Liver (tissue), 8 donors: ENCODE measurements at regions not wholly inside any gene's neighbourhood (a gene's known extent, or its start where the extent isn't known, plus 50 kb on each side); places are given as distances from the start of the nearest gene placed in this dataset.

ENCODE experiments used
- DNase-seq: peaks from one replicate; pipeline ENCODE4 v3.0.0-alpha.2; 2017; ENCODE audit warnings: low spot score
- H3K27ac ChIP-seq, 2 donors: one replicate each; pipeline ENCODE4 v1.7.0; 2013; ENCODE audit warnings: inconsistent platforms in 2 of 2, low read length in 2 of 2, control low read depth in 1 of 2, low read depth in 1 of 2, mild to moderate bottlenecking in 1 of 2
- H3K27me3 ChIP-seq, 4 donors: one replicate each; pipeline versions ENCODE4 v1.6.1 to v1.7.0; 2013; ENCODE audit warnings: low read length in 3 of 4, inconsistent platforms in 1 of 4, mild to moderate bottlenecking in 1 of 4, moderate library complexity in 1 of 4; ENCODE audit not compliant: control insufficient read depth in 4 of 4, insufficient read depth in 4 of 4
- H3K36me3 ChIP-seq, 4 donors: one replicate each; pipeline versions ENCODE4 v1.6.1 to v1.7.0; 2013; ENCODE audit warnings: low read length in 3 of 4, mild to moderate bottlenecking in 3 of 4, low read depth in 1 of 4, moderate library complexity in 1 of 4; ENCODE audit not compliant: control insufficient read depth in 4 of 4, insufficient read depth in 3 of 4
- H3K4me1 ChIP-seq, 4 donors: one replicate each; pipeline versions ENCODE4 v1.6.1 to v1.7.0; 2013; ENCODE audit warnings: low read length in 3 of 4, mild to moderate bottlenecking in 3 of 4, moderate library complexity in 1 of 4; ENCODE audit not compliant: control insufficient read depth in 4 of 4, insufficient read depth in 4 of 4
- H3K4me3 ChIP-seq, 3 donors: one replicate each; pipeline versions ENCODE4 v1.6.1 to v1.7.0; 2013; ENCODE audit warnings: low read length in 3 of 3, control low read depth in 1 of 3, low read depth in 1 of 3, mild to moderate bottlenecking in 1 of 3
- H3K9ac ChIP-seq, 2 donors: one replicate each; pipeline ENCODE4 v1.7.0; 2013; ENCODE audit warnings: low read length in 2 of 2, mild to moderate bottlenecking in 2 of 2, moderate library complexity in 2 of 2, control low read depth in 1 of 2, low read depth in 1 of 2
- H3K9me3 ChIP-seq, 4 donors: one replicate each; pipeline versions ENCODE4 v1.6.1 to v1.7.0; 2013; ENCODE audit warnings: low read length in 3 of 4; ENCODE audit not compliant: control insufficient read depth in 4 of 4
- ATF3 ChIP-seq: IDR thresholded peaks from 2 replicates; pipeline ENCODE4 v1.6.1; 2016; ENCODE audit warnings: antibody characterized with exemption
- CTCF ChIP-seq: fragments of 150-350 bp; IDR thresholded peaks from 2 replicates; pipeline ENCODE4 v1.5.1; 2017; ENCODE audit warnings: improper control_type of control experiment, low read depth, low read length; ENCODE audit not compliant: missing input control
- EGR1 ChIP-seq, 2 donors: IDR thresholded peaks; 2 replicates each; pipeline ENCODE4 v1.6.1; 2016 to 2018; ENCODE audit warnings: antibody characterized with exemption in 2 of 2, low read depth in 2 of 2
- FOXA1 ChIP-seq: IDR thresholded peaks from 2 replicates; pipeline ENCODE4 v1.6.1; 2016; ENCODE audit warnings: antibody characterized with exemption
- FOXA2 ChIP-seq: IDR thresholded peaks from 2 replicates; pipeline ENCODE4 v1.6.1; 2016; ENCODE audit warnings: antibody characterized with exemption
- HNF4A ChIP-seq, 2 donors: conservative IDR thresholded peaks; 2 replicates each; pipeline ENCODE4 v1.6.1; 2016; ENCODE audit warnings: antibody characterized with exemption in 2 of 2, mild to moderate bottlenecking in 2 of 2
- HNF4G ChIP-seq: IDR thresholded peaks from 2 replicates; pipeline ENCODE4 v1.6.1; 2016; ENCODE audit warnings: antibody characterized with exemption
- JUND ChIP-seq, 2 donors: IDR thresholded peaks; 2 replicates each; pipeline ENCODE4 v1.6.1; 2016; ENCODE audit warnings: antibody characterized with exemption in 2 of 2
- MAX ChIP-seq: IDR thresholded peaks from 2 replicates; pipeline ENCODE4 v1.6.1; 2016; ENCODE audit warnings: antibody characterized with exemption
- NR2F2 ChIP-seq: IDR thresholded peaks from 2 replicates; pipeline ENCODE4 v1.6.1; 2016; ENCODE audit warnings: antibody characterized with exemption
- RAD21 ChIP-seq, 2 donors: IDR thresholded peaks; 2 replicates each; pipeline ENCODE4 v1.6.1; 2016; ENCODE audit warnings: antibody characterized with exemption in 2 of 2, mild to moderate bottlenecking in 2 of 2
- RXRA ChIP-seq, 2 donors: IDR thresholded peaks; 2 replicates each; pipeline ENCODE4 v1.6.1; 2017 to 2018; ENCODE audit warnings: antibody characterized with exemption in 2 of 2, mild to moderate bottlenecking in 1 of 2
- TAF1 ChIP-seq: conservative IDR thresholded peaks from 2 replicates; pipeline ENCODE4 v1.6.1; 2016; ENCODE audit warnings: antibody characterized with exemption, mild to moderate bottlenecking
- YY1 ChIP-seq: IDR thresholded peaks from 2 replicates; pipeline ENCODE4 v1.6.1; 2016; ENCODE audit warnings: antibody characterized with exemption, mild to moderate bottlenecking
- WGBS: extraction: QIAGEN DNeasy Blood & Tissue Kit; methylation state at CpG from one replicate; pipeline ENCODE4 v1.1.7; 2013; 5-methylcytosine and 5-hydroxymethylcytosine counted together
- TF ChIP-seq, protein P1 (sequence below): IDR thresholded peaks from 2 replicates; pipeline ENCODE4 v1.6.1; 2016; ENCODE audit warnings: antibody characterized with exemption
- TF ChIP-seq, protein P2 (sequence below): IDR thresholded peaks from 2 replicates; pipeline ENCODE4 v1.6.1; 2016; ENCODE audit warnings: antibody characterized with exemption, mild to moderate bottlenecking
- donor health status: healthy.
- donor health status: healthy.
- donor health status: healthy.
- donor health status: healthy.
- donor health status: healthy.

- TF ChIP-seq, protein P1, sequence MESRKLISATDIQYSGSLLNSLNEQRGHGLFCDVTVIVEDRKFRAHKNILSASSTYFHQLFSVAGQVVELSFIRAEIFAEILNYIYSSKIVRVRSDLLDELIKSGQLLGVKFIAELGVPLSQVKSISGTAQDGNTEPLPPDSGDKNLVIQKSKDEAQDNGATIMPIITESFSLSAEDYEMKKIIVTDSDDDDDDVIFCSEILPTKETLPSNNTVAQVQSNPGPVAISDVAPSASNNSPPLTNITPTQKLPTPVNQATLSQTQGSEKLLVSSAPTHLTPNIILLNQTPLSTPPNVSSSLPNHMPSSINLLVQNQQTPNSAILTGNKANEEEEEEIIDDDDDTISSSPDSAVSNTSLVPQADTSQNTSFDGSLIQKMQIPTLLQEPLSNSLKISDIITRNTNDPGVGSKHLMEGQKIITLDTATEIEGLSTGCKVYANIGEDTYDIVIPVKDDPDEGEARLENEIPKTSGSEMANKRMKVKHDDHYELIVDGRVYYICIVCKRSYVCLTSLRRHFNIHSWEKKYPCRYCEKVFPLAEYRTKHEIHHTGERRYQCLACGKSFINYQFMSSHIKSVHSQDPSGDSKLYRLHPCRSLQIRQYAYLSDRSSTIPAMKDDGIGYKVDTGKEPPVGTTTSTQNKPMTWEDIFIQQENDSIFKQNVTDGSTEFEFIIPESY = no peak
- TF ChIP-seq MAX (no peak), FOXA2 (no peak), HNF4G (no peak), TAF1 (no peak)
These were observed 271.6 kb upstream of the CRY1 start (continued) for GRCh38 chr12:107364875-107365518.

GRCh38 chr12:107365703-107366102 is 272.4 kb upstream of the CRY1 start:
- TF ChIP-seq, protein P2, sequence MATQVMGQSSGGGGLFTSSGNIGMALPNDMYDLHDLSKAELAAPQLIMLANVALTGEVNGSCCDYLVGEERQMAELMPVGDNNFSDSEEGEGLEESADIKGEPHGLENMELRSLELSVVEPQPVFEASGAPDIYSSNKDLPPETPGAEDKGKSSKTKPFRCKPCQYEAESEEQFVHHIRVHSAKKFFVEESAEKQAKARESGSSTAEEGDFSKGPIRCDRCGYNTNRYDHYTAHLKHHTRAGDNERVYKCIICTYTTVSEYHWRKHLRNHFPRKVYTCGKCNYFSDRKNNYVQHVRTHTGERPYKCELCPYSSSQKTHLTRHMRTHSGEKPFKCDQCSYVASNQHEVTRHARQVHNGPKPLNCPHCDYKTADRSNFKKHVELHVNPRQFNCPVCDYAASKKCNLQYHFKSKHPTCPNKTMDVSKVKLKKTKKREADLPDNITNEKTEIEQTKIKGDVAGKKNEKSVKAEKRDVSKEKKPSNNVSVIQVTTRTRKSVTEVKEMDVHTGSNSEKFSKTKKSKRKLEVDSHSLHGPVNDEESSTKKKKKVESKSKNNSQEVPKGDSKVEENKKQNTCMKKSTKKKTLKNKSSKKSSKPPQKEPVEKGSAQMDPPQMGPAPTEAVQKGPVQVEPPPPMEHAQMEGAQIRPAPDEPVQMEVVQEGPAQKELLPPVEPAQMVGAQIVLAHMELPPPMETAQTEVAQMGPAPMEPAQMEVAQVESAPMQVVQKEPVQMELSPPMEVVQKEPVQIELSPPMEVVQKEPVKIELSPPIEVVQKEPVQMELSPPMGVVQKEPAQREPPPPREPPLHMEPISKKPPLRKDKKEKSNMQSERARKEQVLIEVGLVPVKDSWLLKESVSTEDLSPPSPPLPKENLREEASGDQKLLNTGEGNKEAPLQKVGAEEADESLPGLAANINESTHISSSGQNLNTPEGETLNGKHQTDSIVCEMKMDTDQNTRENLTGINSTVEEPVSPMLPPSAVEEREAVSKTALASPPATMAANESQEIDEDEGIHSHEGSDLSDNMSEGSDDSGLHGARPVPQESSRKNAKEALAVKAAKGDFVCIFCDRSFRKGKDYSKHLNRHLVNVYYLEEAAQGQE = no peak
- TF ChIP-seq EGR1 (IDR thresholded peaks at IDR 0.05; ENCODE audit: low read depth in 2 of 2) = no peak
- TF ChIP-seq YY1 = no peak
- TF ChIP-seq RXRA (IDR thresholded peaks at IDR 0.05) = no peak
- no peak for TF ChIP-seq TAF1
- no peak for TF ChIP-seq HNF4A (conservative IDR thresholded peaks at IDR 0.05)
- TF ChIP-seq, protein P1 = no peak
- TF ChIP-seq ATF3 = no peak
- TF ChIP-seq JUND (IDR thresholded peaks at IDR 0.05) = no peak
- TF ChIP-seq FOXA1 = no peak
- TF ChIP-seq CTCF = no peak
- TF ChIP-seq NR2F2 = no peak
- TF ChIP-seq HNF4G = no peak
- TF ChIP-seq RAD21 (IDR thresholded peaks at IDR 0.05) = no peak
- no peak for TF ChIP-seq FOXA2
- TF ChIP-seq MAX = no peak
- no peak for DNase-seq

More at GRCh38 chr12:107365703-107366102, 272.4 kb upstream of the CRY1 start:
- H3K27ac ChIP-seq = no peak overlapping the region
- no peaks in the 10 kb centered on the region for H3K36me3 ChIP-seq
- H3K9ac ChIP-seq = no peak overlapping the region
- peaks cover 0 to 3% (median 0%) of the 10 kb centered on the region in 4 donors for H3K27me3 ChIP-seq
- no peaks in the 10 kb centered on the region for H3K4me1 ChIP-seq
- WGBS = 85% methylated on average over 3 of the region's 3 CpGs
- H3K4me3 ChIP-seq = no peak overlapping the region
- peaks cover 0 to 3% (median 0%) of the 10 kb centered on the region in 4 donors for H3K9me3 ChIP-seq
